GM23338 (cell line): ENCODE measurements at regions not wholly inside any gene's neighbourhood (a gene's known extent, or its start where the extent isn't known, plus 50 kb on each side); places are given as distances from the start of the nearest gene placed in this dataset.

Experiments
- ATAC-seq: fragments of 200-7000 bp; cut with Tn5 transposase; 3 replicates; pipeline ENCODE4 v1.9.1; 2020
- DNase-seq: peaks from one replicate; pipeline ENCODE4 v3.0.0-alpha.2; 2015; ENCODE audit warnings: low spot score
- H2AFZ ChIP-seq: fragments of 200-600 bp; sonication (generic); 2 replicates; pipeline ENCODE4 v1.8.0; 2016; ENCODE audit warnings: antibody characterized with exemption, mild to moderate bottlenecking, moderate library complexity
- H3F3A ChIP-seq: fragments of 200-600 bp; sonication (generic); replicated peaks from 2 replicates; pipeline ENCODE4 v1.8.0; 2017; ENCODE audit warnings: antibody characterized with exemption, mixed run types, low read depth
- H3K27ac ChIP-seq: fragments of 200-600 bp; sonication (generic); 2 replicates; pipeline ENCODE4 v1.6.1; 2016; ENCODE audit warnings: low read depth
- H3K27me3 ChIP-seq: fragments of 200-600 bp; sonication (generic); 2 replicates; pipeline ENCODE4 v1.8.0; 2016; ENCODE audit warnings: mild to moderate bottlenecking, mixed run types, moderate library complexity; ENCODE audit not compliant: insufficient read depth
- H3K36me3 ChIP-seq: fragments of 200-600 bp; sonication (generic); 2 replicates; pipeline ENCODE4 v1.8.0; 2016; ENCODE audit warnings: mild to moderate bottlenecking; ENCODE audit not compliant: insufficient read depth
- H3K4me1 ChIP-seq: fragments of 200-600 bp; sonication (generic); 2 replicates; pipeline ENCODE4 v1.8.0; 2016; ENCODE audit warnings: mild to moderate bottlenecking, moderate library complexity; ENCODE audit not compliant: insufficient read depth
- H3K4me2 ChIP-seq: fragments of 200-600 bp; sonication (generic); 2 replicates; pipeline ENCODE4 v1.7.1; 2017; ENCODE audit warnings: mixed run types
- H3K4me3 ChIP-seq: fragments of 200-600 bp; sonication (generic); 2 replicates; pipeline ENCODE4 v1.6.1; 2016; ENCODE audit warnings: mixed run types
- H3K79me2 ChIP-seq: fragments of 200-600 bp; sonication (generic); replicated peaks from 2 replicates; pipeline ENCODE4 v1.8.0; 2017; ENCODE audit warnings: mild to moderate bottlenecking; ENCODE audit not compliant: insufficient read depth
- H3K9me2 ChIP-seq: fragments of 200-600 bp; sonication (generic); 2 replicates; pipeline ENCODE4 v1.8.0; 2017; ENCODE audit not compliant: insufficient read depth
- H4K20me1 ChIP-seq: fragments of 200-600 bp; sonication (generic); replicated peaks from 2 replicates; pipeline ENCODE4 v1.8.0; 2017; ENCODE audit warnings: mild to moderate bottlenecking; ENCODE audit not compliant: insufficient read depth
- H3K27ac Mint-ChIP-seq: 2 replicates; pipeline ENCODE4 v1.8.0; 2020; ENCODE audit warnings: inconsistent platforms, mild to moderate bottlenecking, moderate library complexity, mixed read lengths
- H3K27me3 Mint-ChIP-seq: 3 replicates; pipeline ENCODE4 v1.8.0; 2022; ENCODE audit warnings: low read depth, mild to moderate bottlenecking, moderate library complexity, mixed read lengths, inconsistent platforms; ENCODE audit not compliant: insufficient read depth, poor library complexity
- H3K36me3 Mint-ChIP-seq: 3 replicates; pipeline ENCODE4 v1.8.0; 2021; ENCODE audit warnings: low read depth, mild to moderate bottlenecking, inconsistent platforms, moderate library complexity, mixed read lengths
- H3K4me1 Mint-ChIP-seq: 3 replicates; pipeline ENCODE4 v1.8.0; 2020; ENCODE audit warnings: mild to moderate bottlenecking, inconsistent platforms, mixed read lengths
- H3K4me3 Mint-ChIP-seq: 3 replicates; pipeline ENCODE4 v1.8.0; 2021; ENCODE audit warnings: moderate library complexity, mild to moderate bottlenecking, inconsistent platforms, mixed read lengths
- H3K9me3 Mint-ChIP-seq: 3 replicates; pipeline ENCODE4 v1.8.0; 2020; ENCODE audit warnings: moderate library complexity, mild to moderate bottlenecking, inconsistent platforms, mixed read lengths
- CREB1 ChIP-seq: fragments of 250-450 bp; sonication (Bioruptor Pico); IDR thresholded peaks from 2 replicates; pipeline ENCODE4 v1.5.0; 2020; ENCODE audit warnings: low read depth, mild to moderate bottlenecking, moderate library complexity
- CTCF ChIP-seq, 2 experiments: fragments of 200-600 bp in 1 of 2; sonication (generic) in 1 of 2; conservative IDR thresholded peaks; 2 replicates each; pipeline versions ENCODE4 v1.5.1 to v1.6.1; 2016 to 2017; ENCODE audit warnings: antibody characterized with exemption in 2 of 2, low read depth in 2 of 2, mild to moderate bottlenecking in 2 of 2, moderate library complexity in 1 of 2
- ETS1 ChIP-seq: IDR thresholded peaks from 2 replicates; pipeline ENCODE4 v1.6.1; 2016; ENCODE audit warnings: antibody characterized with exemption
- EZH2 ChIP-seq: fragments of 200-600 bp; sonication (generic); IDR thresholded peaks from one replicate; pipeline ENCODE4 v1.8.0; 2017; ENCODE audit warnings: antibody characterized with exemption, mild to moderate bottlenecking, low read depth; ENCODE audit not compliant: unreplicated experiment
- EZH2phosphoT487 ChIP-seq: fragments of 200-600 bp; sonication (generic); IDR thresholded peaks from one replicate; pipeline ENCODE4 v1.8.1; 2018; ENCODE audit warnings: antibody characterized with exemption; ENCODE audit not compliant: unreplicated experiment
- JUNB ChIP-seq: IDR thresholded peaks from one replicate; pipeline ENCODE4 v1.6.1; 2016; ENCODE audit warnings: antibody characterized with exemption; ENCODE audit not compliant: unreplicated experiment
- NANOG ChIP-seq: IDR thresholded peaks from 2 replicates; pipeline ENCODE4 v1.6.1; 2016; ENCODE audit warnings: antibody characterized with exemption, borderline replicate concordance
- REST ChIP-seq: IDR thresholded peaks from one replicate; pipeline ENCODE4 v1.6.1; 2018; ENCODE audit warnings: antibody characterized with exemption; ENCODE audit not compliant: unreplicated experiment
- STAT1 ChIP-seq: IDR thresholded peaks from one replicate; pipeline ENCODE4 v1.6.1; 2016; ENCODE audit warnings: antibody characterized with exemption; ENCODE audit not compliant: unreplicated experiment
- ZNF114 ChIP-seq: fragments of 250-450 bp; sonication (Bioruptor Pico); IDR thresholded peaks from 2 replicates; pipeline ENCODE4 v1.5.0; 2020; ENCODE audit warnings: mild to moderate bottlenecking, moderate library complexity
- ZNF331 ChIP-seq: fragments of 250-450 bp; sonication (Bioruptor Pico); IDR thresholded peaks from 2 replicates; pipeline ENCODE4 v1.5.0; 2020; ENCODE audit warnings: low read depth, mild to moderate bottlenecking, moderate library complexity
- ZNF462 ChIP-seq: fragments of 250-450 bp; sonication (Bioruptor Pico); IDR thresholded peaks from 2 replicates; pipeline ENCODE4 v1.5.0; 2020; ENCODE audit warnings: mild to moderate bottlenecking, moderate library complexity

- no peak for TF ChIP-seq ZNF462
- TF ChIP-seq CTCF (conservative IDR thresholded peaks at IDR 0.05; ENCODE audit: low read depth in 2 of 2), result no peak
- no peak for TF ChIP-seq CREB1 (CRISPR knock-in tag)
These were observed 102.8 kb downstream of the HMHB1 start (continued) for GRCh38 chr5:143914756-143915155.

GRCh38 chr5:143916451-143916850, 104.5 kb downstream of the HMHB1 start:
- H3K4me1 ChIP-seq, result no peaks in the 10 kb centered on the region
- Mint-ChIP-seq H3K36me3 (no peaks in the 10 kb centered on the region), H3K9me3 (no peaks in the 10 kb centered on the region), H3K27me3 (peaks cover 2% of the 10 kb centered on the region), H3K4me3 (no peak overlapping the region), H3K4me1 (peaks cover 5% of the 10 kb centered on the region; the same call in 2 of the 3 replicates), H3K27ac (no peak overlapping the region)
- ATAC-seq (no peak), DNase-seq (no peak)
- no peak overlapping the region for H2AFZ ChIP-seq
- H3K4me2 ChIP-seq, result no peak overlapping the region
- no peak overlapping the region for H3K4me3 ChIP-seq
- no peaks in the 10 kb centered on the region for H3K27me3 ChIP-seq
- no peaks in the 10 kb centered on the region for H3K79me2 ChIP-seq
- no peak overlapping the region for H3K27ac ChIP-seq
- no peaks in the 10 kb centered on the region for H3K36me3 ChIP-seq
- no peaks in the 10 kb centered on the region for H3F3A ChIP-seq
- no peaks in the 10 kb centered on the region for H3K9me2 ChIP-seq
- no peaks in the 10 kb centered on the region for H4K20me1 ChIP-seq
- no peak for TF ChIP-seq REST
- no peak for TF ChIP-seq EZH2
- no peak for TF ChIP-seq EZH2phosphoT487
- TF ChIP-seq ZNF331 (CRISPR knock-in tag), result no peak
- TF ChIP-seq CREB1 (CRISPR knock-in tag), result no peak
- no peak for TF ChIP-seq ETS1
- TF ChIP-seq NANOG, result no peak
- no peak for TF ChIP-seq STAT1
- TF ChIP-seq JUNB, result no peak
- TF ChIP-seq ZNF114 (CRISPR knock-in tag), result no peak
